Body of pancreas (tissue), 4 donors: ENCODE measurements at regions not wholly inside any gene's neighbourhood (a gene's known extent, or its start where the extent isn't known, plus 50 kb on each side); places are given as distances from the start of the nearest gene placed in this dataset.

Experiments used
- CTCF ChIP-seq, 7 experiments: fragments of 450-650 bp in 4 of 7; fragments of 200-600 bp in 3 of 7; sonication (generic) in 3 of 7; IDR thresholded peaks; one replicate each; pipeline ENCODE4 v1.5.1; 2016 to 2019; ENCODE audit warnings: antibody characterized with exemption in 7 of 7
- POLR2A ChIP-seq, 3 donors: fragments of 450-650 bp; IDR thresholded peaks; one replicate each; pipeline ENCODE4 v1.6.1; 2016; ENCODE audit warnings: antibody characterized with exemption in 3 of 3, mild to moderate bottlenecking in 2 of 3

GRCh38 chr2:150646746-150647145 is 159.3 kb upstream of the RND3 start:
- TF ChIP-seq POLR2A (IDR thresholded peaks at IDR 0.05) (no peak), CTCF (IDR thresholded peaks at IDR 0.05) (no peak)
